ENCODE measurements at regions not wholly inside any gene's neighbourhood (a gene's known extent, or its start where the extent isn't known, plus 50 kb on each side); places are given as distances from the start of the nearest gene placed in this dataset.

DNA sequence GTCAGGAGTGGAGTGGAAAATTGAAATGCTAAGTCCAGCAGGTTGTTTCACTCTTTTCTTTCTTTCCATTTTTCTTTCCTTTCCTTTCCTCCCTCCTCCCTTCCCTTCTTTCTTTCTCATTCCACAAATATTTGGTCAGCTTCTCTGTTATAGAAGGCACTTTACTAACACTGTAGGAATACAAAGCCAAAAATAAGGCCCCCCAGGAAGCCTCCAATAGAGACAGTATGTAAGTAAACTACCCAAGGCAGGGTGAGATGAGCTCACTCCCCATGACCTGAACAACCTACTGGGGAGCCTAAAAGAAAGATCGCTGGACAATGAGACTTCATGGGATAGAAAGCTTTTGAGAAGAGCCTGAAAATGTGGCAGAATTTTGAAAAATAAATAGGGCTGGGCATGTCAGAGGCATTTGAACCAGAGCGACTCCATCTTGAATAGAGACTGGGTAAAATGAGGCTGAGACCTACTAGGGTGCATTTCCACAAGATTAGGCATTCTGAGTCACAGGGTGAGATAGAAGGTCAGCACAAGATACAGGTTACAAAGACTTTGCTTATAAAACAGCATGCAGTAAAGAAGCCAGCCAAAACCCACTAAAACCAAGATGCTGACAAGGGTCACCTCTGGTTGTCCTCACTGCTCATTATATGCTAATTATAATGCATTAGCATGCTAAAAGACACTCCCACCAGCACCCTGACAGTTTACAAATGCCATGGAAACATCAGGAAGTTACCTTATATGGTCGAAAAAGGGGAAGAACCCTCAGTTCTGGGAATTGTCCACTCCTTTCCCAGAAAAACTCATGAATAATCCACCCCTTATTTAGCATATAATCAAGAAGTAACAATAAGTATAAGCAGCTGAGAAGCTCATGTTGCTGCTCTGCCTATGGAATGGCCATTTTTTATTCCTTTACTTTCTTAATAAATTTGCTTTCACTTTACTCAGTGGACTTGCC, 158.9 kb upstream of the EGFLAM start:
- TF ChIP-seq, protein P1, sequence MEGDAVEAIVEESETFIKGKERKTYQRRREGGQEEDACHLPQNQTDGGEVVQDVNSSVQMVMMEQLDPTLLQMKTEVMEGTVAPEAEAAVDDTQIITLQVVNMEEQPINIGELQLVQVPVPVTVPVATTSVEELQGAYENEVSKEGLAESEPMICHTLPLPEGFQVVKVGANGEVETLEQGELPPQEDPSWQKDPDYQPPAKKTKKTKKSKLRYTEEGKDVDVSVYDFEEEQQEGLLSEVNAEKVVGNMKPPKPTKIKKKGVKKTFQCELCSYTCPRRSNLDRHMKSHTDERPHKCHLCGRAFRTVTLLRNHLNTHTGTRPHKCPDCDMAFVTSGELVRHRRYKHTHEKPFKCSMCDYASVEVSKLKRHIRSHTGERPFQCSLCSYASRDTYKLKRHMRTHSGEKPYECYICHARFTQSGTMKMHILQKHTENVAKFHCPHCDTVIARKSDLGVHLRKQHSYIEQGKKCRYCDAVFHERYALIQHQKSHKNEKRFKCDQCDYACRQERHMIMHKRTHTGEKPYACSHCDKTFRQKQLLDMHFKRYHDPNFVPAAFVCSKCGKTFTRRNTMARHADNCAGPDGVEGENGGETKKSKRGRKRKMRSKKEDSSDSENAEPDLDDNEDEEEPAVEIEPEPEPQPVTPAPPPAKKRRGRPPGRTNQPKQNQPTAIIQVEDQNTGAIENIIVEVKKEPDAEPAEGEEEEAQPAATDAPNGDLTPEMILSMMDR (IDR thresholded peaks at IDR 0.05; ENCODE audit: low read length): no peak
- no peak for TF ChIP-seq EZH2 (IDR thresholded peaks at IDR 0.05; ENCODE audit: borderline replicate concordance, low read length)
